ENCODE measurements at regions not wholly inside any gene's neighbourhood (a gene's known extent, or its start where the extent isn't known, plus 50 kb on each side); places are given as distances from the start of the nearest gene placed in this dataset.
"Not testable (repeated sequence)": the region's sequence is repeated elsewhere in the genome, so short reads cannot be mapped to it uniquely, and the experiment has no call there.

DNA sequence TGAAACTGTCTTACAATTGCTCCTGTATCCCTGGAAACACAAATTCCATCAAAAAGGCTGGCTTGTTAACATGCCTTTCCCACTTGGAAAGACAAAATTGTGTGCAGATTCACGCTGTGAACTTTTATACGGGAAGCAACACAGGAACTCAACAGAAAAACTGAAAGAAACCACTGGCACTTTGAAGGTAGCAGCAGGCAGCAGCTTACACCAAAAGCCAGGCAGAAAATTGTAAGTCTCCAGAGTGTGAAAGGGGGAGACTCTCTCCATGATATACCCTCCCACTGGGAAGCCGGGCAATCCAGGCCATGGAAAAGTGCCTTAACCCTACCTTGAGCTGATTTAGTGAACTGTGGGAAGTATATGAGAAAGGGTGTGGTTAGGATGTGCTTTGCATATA, 943.7 kb downstream of the CDH18 start:
- DNase-seq (ENCODE audit: low read depth in 2 of 2) = no peak

DNA sequence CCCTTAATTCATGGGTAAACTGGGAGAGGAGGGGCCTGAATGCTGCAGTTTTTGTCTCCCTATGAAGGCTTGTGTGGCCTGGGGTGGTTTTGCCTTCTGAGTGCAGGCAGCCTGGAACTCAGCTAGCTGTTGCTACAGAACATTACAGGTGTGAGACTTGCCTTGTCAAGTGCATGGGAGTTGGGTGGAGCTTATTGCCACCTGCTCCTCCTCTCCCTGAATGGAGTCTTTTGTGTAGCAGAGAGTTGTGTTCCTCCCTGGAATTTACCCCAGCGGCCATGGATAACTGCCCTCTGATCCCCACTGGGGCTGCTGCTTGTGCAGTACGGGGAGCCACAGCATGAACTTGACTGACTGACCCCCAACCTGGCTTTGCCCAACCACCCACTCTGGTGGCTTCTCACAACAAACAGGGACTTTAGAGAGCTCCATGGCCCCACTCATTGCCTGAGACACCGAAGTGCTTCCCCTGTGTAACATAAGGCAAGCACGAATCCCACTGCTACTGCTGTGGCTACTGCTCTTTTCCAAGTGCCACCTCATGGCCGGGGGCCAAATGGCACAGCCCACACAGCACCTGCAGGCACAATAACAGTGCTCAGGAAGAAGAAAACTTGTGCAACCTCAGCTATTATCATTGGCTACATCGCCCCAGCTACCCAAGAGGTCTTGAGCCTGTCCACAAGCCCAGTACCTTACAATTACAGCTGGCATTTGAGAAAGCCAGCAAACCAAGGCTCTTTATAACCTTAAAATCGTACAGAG, 942.9 kb downstream of the CDH18 start:
- no peak for DNase-seq (ENCODE audit: low read depth in 2 of 2)

DNA sequence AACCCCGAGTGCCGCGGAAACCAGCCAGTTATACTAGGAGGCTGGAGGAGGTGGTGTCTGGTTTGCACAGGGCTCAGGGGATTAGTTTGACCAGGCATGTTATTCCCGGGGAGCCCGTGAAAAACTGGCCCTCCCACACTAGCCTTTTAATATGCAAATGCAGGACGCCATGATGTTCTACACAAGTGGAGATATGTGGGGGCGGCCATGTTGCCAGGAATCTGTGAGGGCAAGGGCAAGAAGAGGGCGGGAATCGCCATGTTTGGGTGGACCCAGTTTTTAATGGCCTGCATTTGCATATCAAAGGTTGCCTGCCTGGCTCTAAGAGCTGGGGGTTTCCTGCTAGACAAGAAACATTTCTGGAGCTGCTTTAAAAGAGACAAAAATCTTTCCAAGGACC, 940.7 kb downstream of the CDH18 start:
- no peak for DNase-seq (ENCODE audit: low read depth in 2 of 2)

DNA sequence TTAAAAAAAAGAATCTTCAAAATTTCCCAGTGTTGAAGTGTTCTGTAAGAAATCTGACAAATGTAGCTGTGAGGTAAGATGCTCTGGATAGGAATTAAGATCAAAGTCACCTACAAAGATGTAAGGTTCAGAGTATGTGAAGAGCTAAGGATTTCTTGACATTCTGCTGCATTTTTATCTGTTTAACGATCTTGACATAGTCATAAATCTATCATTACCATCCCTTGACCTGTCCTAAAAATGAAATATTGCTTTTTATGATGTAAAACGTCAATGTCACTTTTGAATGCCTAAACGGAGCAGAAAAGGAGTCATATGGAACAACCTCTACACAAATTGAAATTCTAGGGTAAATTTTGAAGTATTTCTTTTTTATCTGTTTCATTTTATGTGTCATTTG, 939.3 kb downstream of the CDH18 start:
- DNase-seq (ENCODE audit: low read depth in 2 of 2) = no peak

DNA sequence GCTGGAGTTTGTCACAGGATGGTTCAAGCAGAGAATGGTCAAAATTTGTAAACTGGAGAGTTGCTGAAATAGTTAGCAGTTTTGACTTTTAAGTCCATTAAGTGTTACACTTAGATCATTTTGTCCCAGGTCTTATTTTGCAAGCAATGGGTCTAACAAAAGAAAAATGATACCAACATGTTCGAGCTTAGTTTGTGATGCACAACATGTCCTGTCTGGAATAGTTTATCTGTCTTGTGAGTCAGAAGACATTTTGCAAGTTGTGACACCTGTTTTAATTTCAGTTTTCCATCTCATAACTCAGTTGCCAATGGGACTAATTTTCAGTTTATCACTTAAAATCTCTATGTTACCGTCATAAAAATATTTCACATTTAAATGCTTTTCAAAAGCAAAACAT, 929.8 kb downstream of the CDH18 start:
- DNase-seq (ENCODE audit: low read depth in 2 of 2) = no peak

DNA sequence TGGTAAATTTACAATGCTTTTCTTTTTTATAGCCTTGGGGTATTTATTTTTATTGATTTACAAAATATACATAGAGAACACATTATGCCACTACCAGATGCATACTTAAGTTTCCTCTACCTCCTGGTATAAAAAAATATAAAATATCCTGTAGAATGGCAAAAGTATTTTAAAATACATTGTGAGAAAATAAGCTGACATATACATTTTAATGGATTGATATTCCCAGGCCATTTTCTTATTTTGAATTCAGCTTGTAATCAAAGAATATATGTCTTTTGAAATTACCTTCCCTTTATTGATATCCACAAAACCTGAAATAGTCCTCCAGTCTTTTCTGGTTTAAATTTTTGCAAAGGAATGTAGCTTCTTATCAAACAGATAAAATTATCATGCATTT, 923.9 kb downstream of the CDH18 start:
- no peak for DNase-seq (ENCODE audit: low read depth in 2 of 2)

DNA sequence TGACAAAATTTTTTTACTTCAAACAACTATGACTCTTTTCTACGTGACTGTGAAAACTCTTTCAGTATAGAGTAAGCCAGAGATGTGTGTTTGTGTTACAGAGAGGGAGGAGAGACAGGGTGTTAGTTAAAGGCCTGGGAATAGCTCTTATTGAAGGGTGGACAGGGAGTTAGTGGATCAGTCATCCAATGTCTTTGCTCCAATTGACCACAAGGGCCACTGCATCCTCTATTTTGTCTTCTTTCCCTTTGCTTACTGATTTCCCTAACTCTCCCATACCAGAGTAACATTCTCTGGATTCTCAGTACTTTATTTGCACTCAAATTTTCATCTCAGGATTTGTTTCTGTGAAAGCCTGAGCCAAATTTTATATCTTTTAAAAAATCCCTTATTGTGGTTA, 920.3 kb downstream of the CDH18 start:
- DNase-seq (ENCODE audit: low read depth in 2 of 2) = no peak

DNA sequence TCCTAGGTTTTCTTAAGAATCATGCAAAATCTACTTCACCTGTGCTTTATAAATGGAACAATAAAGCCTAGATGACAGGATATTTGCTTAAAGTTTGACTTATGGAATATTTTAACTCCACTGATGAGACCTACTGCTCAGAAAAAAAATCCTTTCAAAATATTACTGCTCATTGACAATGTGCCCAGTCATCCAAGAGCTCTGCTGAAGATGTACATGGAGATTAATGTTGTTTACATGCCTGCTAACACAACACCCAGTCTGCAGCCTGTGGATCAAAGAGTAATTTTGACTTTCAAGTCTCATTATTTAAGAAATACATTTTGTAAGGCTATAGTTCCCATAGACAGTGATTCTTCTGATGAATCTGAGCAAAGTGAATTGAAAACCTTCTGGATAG, 889.6 kb downstream of the CDH18 start:
- no peak for DNase-seq (ENCODE audit: low read depth in 2 of 2)

DNA sequence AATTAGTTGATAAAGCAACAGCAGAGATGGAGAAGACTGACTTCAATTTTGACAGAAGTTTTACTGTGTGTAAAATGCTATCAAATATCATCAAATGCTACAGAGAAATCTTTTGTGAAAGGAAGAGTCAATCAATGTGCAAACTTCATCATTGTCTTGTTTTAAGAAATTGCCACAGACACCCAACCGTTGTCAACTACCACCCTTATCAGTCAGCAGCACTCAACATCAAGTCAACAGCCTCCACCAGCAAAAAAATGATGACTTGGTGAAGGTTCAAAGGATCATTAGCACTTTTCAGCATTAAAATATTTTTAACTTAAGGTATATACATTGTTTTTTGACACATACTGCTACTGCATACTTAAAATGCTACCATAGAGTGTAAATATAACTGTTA, 888.8 kb downstream of the CDH18 start:
- no peak for DNase-seq (ENCODE audit: low read depth in 2 of 2)

DNA sequence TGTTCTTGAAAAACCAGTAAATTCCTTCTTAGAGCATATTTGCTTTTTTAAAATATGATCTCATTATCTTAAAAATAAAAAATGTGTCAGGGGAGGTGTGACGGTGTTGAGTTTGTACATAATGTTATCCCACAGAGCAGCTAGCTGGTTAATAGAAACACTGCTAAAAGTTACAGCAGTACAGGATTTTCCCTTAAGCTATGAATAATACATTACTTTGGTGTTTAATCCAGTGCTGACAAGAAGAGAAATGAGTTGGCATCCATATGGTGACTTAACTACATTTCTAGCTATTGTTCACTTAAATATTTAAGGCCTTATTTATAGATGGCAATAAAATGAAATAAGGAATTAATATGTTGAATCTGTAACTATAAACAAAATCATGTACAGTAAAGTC, 883.1 kb downstream of the CDH18 start:
- DNase-seq (ENCODE audit: low read depth in 2 of 2) = no peak

DNA sequence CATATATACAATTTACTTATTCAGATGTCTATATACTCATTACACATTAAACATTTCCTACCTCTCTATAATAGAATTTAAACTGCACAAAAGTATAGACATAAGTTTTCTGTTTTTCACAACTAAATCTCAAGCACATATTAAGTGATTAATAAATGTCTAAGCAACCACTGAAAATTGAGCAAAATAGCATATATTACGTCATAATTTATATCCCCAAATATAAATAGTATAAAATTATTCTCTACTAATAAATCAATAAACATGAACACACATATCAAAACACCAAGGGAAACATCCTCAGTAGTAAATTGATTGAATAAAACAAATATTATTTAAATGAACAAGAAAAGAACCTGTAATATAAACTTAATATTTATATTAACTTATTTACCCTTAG, 865.1 kb downstream of the CDH18 start:
- DNase-seq (ENCODE audit: low read depth in 2 of 2) = no peak

DNA sequence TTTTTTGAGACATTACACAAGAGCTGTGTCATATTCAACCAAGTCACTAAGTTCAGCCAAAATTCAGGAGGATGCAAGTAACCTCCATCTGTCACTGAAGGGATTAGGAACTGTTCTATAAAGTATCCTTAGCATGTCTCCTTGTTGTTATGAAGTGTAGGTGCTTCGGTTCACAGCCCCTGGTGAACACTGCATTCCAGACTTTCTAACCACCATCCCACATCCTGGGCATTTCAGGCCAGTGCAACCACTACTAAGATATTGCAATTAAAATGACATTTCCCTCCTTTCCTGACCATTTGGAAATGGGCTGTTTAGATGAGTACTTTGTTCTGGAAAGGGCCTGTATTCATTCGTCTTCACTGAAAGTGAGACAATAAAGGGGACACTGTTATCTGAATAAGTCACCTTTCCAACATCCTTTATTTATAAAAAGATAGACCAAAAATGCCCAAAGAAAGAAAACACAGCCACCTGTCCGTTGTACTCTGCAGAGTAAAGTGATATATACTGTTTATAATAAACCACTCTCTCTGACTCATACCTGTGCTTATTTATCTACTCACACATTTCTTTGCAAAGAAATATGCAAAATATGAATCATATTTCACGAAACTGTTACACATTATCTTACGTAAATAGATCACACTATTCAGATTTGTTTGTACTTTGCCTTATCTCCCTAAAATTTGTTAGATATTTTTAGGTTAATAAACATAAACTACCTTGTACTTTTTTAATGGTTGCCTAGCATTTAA, 861.9 kb downstream of the CDH18 start:
- no peak for DNase-seq (ENCODE audit: low read depth in 2 of 2)

DNA sequence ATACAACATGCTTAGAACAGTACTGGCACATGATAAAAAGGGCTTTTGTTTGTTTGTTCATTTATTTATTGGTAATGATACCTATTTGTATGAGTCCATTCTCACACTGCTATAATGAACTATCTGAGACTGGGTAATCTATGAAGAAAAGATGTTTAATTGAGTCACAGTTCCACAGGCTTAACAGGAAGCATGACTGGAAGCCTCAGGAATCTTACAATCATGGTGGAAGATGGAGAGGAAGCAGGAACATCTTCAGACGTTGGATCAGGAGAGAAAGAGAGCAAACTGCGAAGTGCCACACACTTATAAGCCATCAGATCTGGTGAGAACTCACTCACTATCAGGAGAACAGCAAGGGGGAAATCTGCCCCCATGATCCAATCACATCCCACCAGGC, 847.7 kb downstream of the CDH18 start:
- no peak for DNase-seq (ENCODE audit: low read depth in 2 of 2)

DNA sequence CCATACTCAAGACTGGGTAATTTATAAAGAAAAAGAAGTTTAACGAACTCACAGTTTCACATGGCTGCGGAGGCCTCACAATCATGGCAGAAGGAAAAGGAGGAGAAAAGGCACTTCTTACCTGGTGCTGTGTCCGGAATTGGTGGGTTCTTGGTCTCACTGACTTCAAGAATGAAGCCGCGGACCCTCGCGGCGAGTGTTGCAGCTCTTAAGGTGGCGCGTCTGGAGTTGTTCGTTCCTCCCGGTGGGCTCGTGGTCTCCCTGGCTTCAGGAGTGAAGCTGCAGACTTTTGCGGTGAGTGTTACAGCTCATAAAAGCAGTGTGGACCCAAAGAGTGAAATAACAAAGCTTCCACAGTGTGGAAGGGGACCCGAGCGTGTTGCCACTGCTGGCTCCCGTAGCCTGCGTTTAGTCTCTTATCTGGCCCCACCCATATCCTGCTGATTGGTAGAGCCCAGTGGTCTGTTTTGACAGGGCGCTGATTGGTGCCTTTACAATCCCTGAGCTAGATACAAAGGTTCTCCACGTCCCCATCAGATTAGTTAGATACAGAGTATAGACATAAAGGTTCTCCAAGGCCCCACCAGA, 846.0 kb downstream of the CDH18 start:
- DNase-seq (ENCODE audit: low read depth in 2 of 2) = not testable (repeated sequence)

DNA sequence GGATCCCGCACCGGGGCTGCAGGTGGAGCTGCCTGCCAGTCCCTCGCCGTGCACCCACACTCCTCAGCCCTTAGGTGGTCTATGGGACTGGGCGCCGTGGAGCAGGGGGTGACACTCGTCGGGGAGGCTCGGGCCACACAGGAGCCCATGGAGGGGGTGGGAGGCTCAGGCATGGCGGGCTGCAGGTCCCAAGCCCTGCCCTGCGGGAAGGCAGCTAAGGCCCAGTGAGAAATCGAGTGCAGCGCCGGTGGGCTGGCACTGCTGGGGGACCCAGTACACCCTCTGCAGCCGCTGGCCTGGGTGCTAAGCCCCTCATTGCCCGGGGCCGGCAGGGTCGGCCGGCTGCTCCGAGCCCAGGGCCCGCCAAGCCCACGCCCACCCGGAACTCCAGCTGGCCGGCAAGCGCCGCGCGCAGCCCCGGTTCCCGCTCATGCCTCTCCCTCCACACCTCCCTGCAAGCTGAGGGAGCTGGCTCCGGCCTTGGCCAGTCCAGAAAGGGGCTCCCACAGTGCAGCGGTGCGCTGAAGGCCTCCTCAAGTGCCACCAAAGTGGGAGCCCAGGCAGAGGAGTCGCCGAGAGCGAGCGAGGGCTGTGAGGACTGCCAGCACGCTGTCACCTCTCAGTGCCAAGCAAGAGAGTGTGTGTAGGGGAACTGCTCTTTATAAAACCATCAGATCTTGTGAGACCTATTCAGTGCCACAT, 845.1 kb downstream of the CDH18 start:
- DNase-seq (ENCODE audit: low read depth in 2 of 2) = not testable (repeated sequence)

DNA sequence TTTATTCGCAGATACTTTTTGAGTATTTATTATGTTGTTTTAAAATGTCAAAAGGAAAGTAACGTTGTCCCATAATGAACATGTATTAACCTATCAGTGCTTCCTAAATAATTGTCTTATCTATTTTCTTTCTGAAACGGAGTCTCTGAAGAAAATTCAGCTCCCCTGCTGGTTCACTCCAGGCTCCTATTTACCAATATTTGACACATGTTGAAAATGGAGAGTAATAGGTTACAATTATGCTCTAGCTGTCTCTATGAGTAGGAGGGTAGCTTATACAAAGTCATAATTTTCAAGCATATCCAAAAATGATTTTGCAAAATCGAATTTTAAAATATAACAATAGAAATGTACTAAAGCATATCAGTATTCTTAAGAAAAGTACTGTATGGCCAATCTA, 844.1 kb downstream of the CDH18 start:
- DNase-seq (ENCODE audit: low read depth in 2 of 2) = no peak

DNA sequence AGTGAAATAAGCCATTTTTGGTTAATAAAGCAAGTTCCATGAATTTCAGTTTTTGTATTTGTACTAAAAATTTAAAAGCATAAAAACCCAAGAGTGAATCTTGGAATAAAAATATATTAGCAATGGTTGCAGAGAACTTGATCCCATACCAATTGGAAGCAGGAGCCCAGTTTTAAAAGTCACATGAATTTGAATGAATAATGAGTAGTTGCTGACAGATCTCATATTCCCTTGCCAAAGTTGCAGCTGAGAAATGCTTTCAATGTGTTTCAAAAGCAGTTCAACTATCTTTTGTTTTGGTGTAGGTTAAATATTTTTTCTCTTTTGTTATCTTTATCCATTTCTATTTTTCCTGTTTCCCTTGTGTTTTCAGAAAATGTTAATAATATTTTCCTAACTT, 818.6 kb downstream of the CDH18 start:
- no peak for DNase-seq (ENCODE audit: low read depth in 2 of 2)

DNA sequence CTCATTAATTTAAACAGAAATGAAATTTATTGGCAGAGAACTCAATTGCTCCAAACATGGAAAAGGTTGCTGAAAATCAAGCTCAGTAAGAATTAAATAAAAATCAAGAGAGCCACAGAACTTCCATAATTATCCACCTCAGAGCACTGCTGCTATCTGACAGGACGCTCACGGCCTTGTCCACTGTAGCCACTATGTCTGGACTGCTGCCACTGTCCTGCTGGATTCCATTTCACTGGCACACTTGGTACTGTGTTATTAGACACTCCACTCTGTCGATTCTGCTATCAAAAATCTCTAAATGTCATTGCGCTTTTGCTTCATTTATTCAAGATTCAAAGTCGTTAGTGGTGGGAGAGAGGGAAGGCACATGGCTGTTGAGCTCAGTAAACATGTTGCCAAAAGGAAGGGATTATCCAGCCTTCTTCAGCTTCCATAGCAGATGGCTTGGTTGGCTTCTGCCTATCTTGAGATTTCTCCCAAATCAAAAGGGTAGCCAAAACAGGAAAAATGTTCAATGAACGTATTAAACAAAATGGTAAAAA, 815.0 kb downstream of the CDH18 start:
- no peak for DNase-seq (ENCODE audit: low read depth in 2 of 2)

DNA sequence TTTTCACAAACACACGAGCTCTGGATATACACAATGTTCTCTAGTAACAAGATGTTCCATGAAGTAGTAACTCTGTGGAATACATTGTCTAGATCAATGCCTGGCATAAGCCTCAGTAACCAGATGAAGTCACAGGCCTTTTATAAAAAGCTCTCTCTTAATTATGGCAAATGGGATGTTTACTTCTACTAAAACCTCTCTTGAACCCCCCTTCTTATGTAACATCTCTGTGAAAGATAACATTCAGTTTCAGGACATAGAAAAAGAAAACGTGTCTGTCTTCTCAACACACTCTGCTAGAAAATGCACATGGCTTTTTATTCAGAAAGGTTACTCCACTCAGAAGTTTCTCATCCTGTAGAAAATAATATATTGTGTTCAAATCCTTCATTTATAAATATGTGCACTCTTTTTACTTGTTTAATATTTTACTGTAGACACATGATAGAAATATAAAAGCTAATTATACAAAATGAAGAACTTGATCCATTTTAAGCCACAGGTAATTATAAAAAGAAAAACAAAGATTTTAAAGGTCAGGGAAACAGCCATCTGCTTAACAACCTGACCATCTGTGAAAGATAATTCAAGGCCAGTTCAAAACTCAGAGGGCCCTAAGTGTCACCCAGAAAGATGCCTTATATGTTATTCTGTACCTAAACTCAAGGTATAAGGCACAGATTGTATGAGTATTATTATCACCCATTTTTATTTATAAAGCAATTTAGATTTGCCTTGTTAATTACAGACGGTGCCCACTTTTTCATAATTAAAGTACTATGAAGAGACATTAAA, 812.0 kb downstream of the CDH18 start:
- DNase-seq (ENCODE audit: low read depth in 2 of 2) = no peak

DNA sequence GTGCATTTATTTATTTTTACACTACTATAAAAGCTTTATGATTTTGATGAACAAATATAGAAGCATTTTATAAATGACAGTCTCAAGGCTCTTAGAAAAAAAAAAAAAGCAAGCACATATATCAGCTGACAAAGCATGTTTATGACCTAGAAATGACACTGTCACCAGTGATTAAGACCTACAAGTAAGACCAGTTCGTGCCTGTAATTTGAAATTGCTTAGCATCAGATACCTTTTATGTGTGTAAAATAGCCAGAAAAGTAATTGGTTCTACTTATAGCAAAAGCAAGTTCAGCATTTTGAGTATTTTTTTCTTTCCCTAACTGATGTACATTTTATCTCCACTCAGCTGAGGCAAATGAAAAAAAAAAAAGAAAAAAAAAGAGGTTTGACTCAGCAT, 808.4 kb downstream of the CDH18 start:
- DNase-seq (ENCODE audit: low read depth in 2 of 2) = no peak

DNA sequence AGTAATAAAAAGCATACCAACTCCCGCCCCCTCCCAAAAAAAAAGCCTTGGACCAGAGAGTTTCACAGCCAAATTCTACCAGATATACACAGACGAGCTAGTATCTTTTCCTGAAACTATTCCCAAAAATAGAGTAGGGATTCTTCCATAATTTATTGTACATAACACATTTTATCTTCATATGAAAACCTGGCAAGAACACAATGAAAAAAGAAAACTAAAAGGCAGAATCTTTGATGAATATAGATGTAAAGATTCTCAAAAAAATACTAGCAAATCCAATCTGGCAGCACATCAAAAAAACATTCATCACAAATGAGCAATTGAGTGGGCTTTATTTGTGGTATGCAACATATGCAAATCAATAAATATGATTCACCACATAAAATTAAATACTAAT, 798.8 kb downstream of the CDH18 start:
- DNase-seq (ENCODE audit: low read depth in 2 of 2) = no peak
